Nephron progenitor cell (in vitro differentiated cells): ENCODE measurements at regions not wholly inside any gene's neighbourhood (a gene's known extent, or its start where the extent isn't known, plus 50 kb on each side); places are given as distances from the start of the nearest gene placed in this dataset.

Experiments used
- DNase-seq: peaks from one replicate; pipeline ENCODE4 v3.0.0; 2021
- H3K27ac Mint-ChIP-seq: 2 replicates; pipeline ENCODE4 v1.8.0; 2021; ENCODE audit warnings: mild to moderate bottlenecking, moderate library complexity, mixed read lengths
- H3K27me3 Mint-ChIP-seq: 2 replicates; pipeline ENCODE4 v1.8.0; 2021; ENCODE audit warnings: mild to moderate bottlenecking, low read depth, mixed read lengths; ENCODE audit not compliant: poor library complexity
- H3K36me3 Mint-ChIP-seq: 2 replicates; pipeline ENCODE4 v1.8.0; 2021; ENCODE audit warnings: low read depth, mixed read lengths
- H3K4me1 Mint-ChIP-seq: 2 replicates; pipeline ENCODE4 v1.8.0; 2021; ENCODE audit warnings: mixed read lengths
- H3K4me3 Mint-ChIP-seq: 2 replicates; pipeline ENCODE4 v1.8.0; 2021; ENCODE audit warnings: mild to moderate bottlenecking, moderate library complexity, mixed read lengths
- H3K9me3 Mint-ChIP-seq: 2 replicates; pipeline ENCODE4 v1.8.0; 2021; ENCODE audit warnings: mild to moderate bottlenecking, moderate library complexity, mixed read lengths
- CTCF ChIP-seq: fragments of 200-600 bp; sonication (generic); IDR thresholded peaks from 2 replicates; pipeline ENCODE4 v1.5.0; 2021; ENCODE audit warnings: antibody characterized with exemption

DNA sequence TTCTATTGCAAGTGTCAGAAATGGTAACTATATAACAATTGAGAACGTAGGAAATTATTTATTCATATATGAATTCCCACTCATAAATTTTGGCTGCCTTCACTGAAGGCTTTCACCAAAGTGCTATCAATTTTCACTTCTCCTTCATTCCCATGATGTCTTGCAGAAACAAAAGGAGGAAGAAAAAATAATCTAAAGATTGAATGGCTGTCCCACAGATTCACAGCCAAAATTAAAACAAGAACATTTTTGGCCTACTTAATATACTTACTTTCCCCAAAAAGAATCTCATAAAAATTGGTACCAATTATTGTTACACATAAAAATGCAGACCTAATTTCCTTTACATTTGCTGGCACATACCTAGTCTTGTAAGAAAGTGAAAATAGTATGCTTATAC lies 616.1 kb downstream of the CD109 start:
- Mint-ChIP-seq H3K36me3 (no peaks in the 10 kb centered on the region), H3K27me3 (peaks cover under 1% of the 10 kb centered on the region), H3K4me3 (no peak overlapping the region), H3K27ac (no peak overlapping the region), H3K9me3 (no peaks in the 10 kb centered on the region), H3K4me1 (no peaks in the 10 kb centered on the region)
- no peak for DNase-seq
- TF ChIP-seq CTCF, result no peak

- H3K36me3 Mint-ChIP-seq, result no peaks in the 10 kb centered on the region
- no peaks in the 10 kb centered on the region for H3K4me1 Mint-ChIP-seq
- no peak for TF ChIP-seq CTCF
- no peaks in the 10 kb centered on the region for H3K9me3 Mint-ChIP-seq
- no peak for DNase-seq
- no peak overlapping the region for H3K4me3 Mint-ChIP-seq
- H3K27me3 Mint-ChIP-seq, result no peaks in the 10 kb centered on the region
- H3K27ac Mint-ChIP-seq, result no peak overlapping the region
Observed at GRCh38 chr6:74311431-74311830, 615.4 kb downstream of the CD109 start.

DNA sequence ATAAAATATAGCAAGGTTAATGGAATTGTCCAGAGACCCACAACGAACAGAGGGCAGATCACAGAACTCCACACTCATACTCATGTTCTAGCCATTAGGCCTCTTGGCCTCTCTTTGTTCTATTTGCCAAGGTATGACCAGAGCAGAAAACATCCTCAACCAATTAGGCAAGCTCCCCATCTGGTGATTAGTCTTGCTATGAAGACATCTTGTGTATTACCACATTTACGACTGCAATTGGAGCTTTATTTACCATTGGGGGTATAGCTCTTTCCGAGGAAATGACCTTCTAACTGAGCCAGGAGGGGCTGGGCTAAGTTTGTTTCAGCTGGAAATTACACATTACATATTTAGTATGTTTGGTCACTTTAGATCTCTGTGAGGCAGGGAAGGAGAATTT lies 593.9 kb downstream of the CD109 start:
- DNase-seq, result no peak
- H3K9me3 Mint-ChIP-seq, result peaks cover 10% of the 10 kb centered on the region
- H3K4me3 Mint-ChIP-seq, result no peak overlapping the region
- no peak for TF ChIP-seq CTCF
- no peaks in the 10 kb centered on the region for H3K27me3 Mint-ChIP-seq
- H3K27ac Mint-ChIP-seq, result no peak overlapping the region
- peaks cover 4% of the 10 kb centered on the region for H3K4me1 Mint-ChIP-seq
- H3K36me3 Mint-ChIP-seq, result no peaks in the 10 kb centered on the region

DNA sequence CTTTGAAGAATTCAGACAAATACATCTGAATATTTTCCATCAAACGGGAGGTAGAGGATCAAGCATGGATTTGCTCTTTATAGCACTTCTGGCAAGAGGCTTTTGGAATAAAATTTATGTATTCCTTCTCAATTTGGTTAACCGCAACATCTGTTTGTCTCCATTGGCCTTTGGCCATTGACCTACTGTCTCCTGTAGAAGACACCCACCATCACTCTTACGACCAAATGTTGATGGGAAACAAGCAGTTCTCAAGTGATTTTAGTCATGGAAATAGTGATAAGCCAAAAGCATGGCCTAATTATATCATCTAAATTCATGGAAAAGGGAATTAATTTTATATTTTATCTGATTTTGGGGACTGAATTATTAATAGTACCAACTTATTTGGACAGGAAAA lies 591.9 kb downstream of the CD109 start:
- H3K27ac Mint-ChIP-seq, result no peak overlapping the region
- no peak overlapping the region for H3K4me3 Mint-ChIP-seq
- H3K36me3 Mint-ChIP-seq, result no peaks in the 10 kb centered on the region
- peaks cover 4% of the 10 kb centered on the region for H3K4me1 Mint-ChIP-seq
- no peak for DNase-seq
- no peaks in the 10 kb centered on the region for H3K27me3 Mint-ChIP-seq
- H3K9me3 Mint-ChIP-seq, result peaks cover 10% of the 10 kb centered on the region
- TF ChIP-seq CTCF, result no peak

DNA sequence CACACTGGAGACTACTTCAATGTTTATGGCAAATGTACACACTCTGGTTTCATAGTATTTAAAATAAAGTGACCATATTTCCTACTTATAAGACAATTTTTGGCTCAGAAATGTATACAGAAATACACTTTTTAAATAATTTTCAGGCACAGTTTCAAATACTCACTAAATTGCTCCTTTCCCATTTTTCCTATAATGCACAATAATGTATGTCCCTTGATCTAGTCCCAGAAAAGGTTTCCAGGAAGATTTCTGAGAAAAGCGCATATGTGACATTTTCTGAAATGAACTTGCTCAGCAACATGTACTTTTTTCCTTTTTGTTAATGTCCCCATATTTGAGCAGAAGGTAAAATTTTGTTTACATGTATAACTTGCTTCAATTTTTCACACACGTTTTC lies 591.4 kb downstream of the CD109 start:
- DNase-seq, result no peak
- no peaks in the 10 kb centered on the region for H3K27me3 Mint-ChIP-seq
- peaks cover 4% of the 10 kb centered on the region for H3K4me1 Mint-ChIP-seq
- H3K36me3 Mint-ChIP-seq, result no peaks in the 10 kb centered on the region
- H3K4me3 Mint-ChIP-seq, result no peak overlapping the region
- TF ChIP-seq CTCF, result no peak
- peaks cover 9% of the 10 kb centered on the region for H3K9me3 Mint-ChIP-seq
- no peak overlapping the region for H3K27ac Mint-ChIP-seq

DNA sequence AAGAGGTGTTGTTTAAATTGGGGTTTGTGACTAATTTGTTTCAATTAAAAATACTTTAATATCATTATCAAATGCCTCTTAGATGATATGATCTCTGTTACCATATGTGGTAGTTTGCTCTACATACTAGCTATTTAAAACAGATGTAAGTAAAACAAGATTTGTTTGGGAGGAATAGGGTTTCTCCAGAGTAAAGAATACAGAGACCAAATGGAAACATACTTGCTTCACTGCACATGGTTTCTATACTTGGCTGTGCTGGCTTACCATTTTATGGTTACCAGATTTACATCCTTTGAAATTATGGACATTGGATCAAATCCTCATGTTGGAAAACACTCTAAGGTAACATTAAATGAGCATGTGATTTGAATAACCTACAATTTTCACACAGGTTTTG lies 588.3 kb downstream of the CD109 start:
- no peaks in the 10 kb centered on the region for H3K27me3 Mint-ChIP-seq
- H3K36me3 Mint-ChIP-seq, result no peaks in the 10 kb centered on the region
- DNase-seq, result no peak
- H3K4me3 Mint-ChIP-seq, result no peak overlapping the region
- no peaks in the 10 kb centered on the region for H3K9me3 Mint-ChIP-seq
- no peak overlapping the region for H3K27ac Mint-ChIP-seq
- TF ChIP-seq CTCF, result no peak
- no peaks in the 10 kb centered on the region for H3K4me1 Mint-ChIP-seq
